HG02798 (cell line): ENCODE measurements at regions not wholly inside any gene's neighbourhood (a gene's known extent, or its start where the extent isn't known, plus 50 kb on each side); places are given as distances from the start of the nearest gene placed in this dataset.
A peak's percentile ranks its signal among the peaks of the same experiment; 100 is the strongest.
"Not testable (repeated sequence)": the region's sequence is repeated elsewhere in the genome, so short reads cannot be mapped to it uniquely, and the experiment has no call there.

ENCODE experiments used
- ATAC-seq: cut with Tn5 transposase; IDR thresholded peaks from one replicate; pipeline ENCODE4 v1.9.1; 2021; ENCODE audit warnings: mild to moderate bottlenecking; ENCODE audit not compliant: unreplicated experiment, poor library complexity

DNA sequence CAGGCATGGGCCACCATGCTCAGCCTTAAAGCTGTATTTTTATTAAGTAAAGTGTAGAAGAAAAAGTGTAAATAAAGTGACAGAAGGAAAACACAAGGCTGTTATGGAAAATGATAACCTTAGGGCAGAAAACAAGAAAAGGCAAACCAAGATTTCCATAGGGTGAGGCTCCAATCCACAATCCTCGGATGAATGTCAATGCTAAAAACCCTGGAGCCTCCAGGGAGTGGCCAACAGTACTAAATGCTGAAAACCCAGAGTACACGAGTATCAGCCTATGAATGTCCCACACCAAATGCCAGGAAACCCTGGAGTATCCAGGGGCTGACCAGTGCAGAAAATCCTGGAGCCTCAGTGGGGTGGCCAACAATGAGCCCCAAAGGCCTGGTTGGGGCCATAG, 292.6 kb downstream of the RPIA start:
- not testable (repeated sequence) for ATAC-seq

DNA sequence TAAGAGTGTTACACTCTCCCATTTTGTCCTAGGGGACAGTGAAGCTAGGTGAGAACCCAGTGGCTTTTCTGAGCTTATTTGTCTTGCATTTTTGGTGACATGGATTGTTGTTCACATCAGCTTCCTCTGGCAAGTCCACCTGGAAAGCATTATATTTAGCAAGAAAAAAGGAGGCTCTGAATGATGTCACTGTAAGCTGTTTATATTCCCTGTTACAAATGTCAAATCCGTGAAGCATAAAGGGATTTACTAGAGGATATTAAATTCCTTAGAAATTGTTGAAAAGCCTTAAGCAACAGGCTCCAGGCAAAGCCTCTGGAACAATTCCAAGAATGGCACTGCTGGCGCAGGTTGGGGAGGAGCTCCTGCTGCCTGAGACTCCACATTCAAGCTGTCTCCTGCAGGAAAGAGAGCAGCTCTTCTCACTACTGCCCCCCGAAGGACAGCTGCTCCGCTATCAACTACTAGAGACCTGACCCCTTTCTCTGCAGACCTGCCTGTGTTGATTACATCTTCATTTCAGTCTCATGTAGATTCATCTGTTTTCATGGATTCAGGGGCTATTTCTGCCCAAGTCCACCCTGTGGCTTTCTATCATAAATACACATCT, 295.4 kb downstream of the RPIA start:
- not testable (repeated sequence) for ATAC-seq

DNA sequence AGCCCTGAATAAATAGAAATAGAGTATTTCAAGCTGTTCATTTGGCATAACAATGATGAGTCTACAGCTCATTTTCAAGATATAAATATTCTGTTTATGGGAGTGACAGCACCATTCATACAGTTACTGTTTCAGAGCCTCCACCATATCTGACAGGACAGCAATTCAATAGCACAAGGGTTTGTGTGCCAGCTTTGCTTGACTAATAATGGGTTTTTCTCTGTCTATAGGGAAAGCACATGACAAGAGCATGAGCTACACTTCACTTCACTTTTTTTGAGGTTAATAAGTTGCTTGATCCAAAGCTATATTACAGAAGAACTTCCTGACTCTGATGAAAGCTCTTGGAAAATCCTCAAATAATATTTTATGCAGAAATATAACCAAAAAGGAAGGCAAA, 297.1 kb downstream of the RPIA start:
- not testable (repeated sequence) for ATAC-seq

DNA sequence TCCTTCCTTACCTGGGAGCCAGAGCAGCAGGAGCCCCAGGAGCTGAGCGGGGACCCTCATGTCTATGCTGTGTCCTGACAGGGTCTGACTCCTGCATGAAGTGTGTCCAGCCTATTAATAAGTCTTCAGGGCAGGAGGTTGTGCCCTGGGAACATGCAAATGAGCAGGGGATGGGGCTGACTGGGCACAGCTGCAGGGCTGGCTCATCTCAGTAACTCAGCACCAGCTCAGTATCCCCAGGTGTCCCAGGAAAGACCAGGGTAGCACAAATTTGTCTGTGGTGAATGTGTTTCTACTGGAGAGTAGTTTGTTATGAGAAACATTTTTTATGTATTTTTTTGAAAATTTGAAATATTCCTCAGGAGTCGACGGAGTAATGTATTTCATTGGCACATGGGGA, 301.3 kb downstream of the RPIA start:
- not testable (repeated sequence) for ATAC-seq

DNA sequence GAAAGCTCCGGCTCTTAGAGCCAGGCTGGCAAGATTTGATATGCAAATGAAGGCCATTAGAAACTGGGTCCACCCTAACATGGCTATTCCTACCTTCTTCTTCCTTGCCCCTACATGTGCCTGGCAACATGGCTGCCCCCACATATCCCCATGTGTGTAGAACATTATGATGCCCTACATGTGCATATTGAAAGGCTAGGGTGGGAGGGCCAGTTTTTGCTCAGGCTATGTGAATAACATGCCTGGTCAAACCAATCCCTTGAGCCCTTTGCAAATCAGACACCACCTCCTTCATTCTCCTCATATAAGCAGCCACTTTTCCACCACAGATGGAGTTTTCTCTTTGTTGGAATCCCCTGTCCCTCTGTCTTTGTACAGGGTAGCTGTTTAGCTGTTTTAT, 303.4 kb downstream of the RPIA start:
- ATAC-seq: not testable (repeated sequence)

DNA sequence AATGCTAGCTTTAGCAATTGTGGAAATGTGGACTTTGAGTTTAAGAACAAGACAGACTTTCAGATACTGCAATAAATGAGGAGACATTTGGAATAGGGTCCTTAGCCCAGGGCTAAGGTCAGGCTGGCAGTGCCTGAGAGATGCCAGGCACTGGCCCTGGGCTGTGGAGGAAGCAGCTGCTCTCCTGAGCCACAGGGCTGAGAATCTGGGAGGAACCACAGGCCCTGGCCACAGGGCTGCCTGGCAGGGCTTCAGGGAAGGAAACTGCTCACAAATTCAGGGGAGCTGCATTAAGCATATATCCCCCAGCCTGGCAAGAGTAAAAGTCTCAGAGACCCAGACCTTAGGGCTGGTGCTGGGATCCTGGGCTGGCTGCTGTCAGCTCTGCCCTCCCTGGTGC, 305.1 kb downstream of the RPIA start:
- not testable (repeated sequence) for ATAC-seq

DNA sequence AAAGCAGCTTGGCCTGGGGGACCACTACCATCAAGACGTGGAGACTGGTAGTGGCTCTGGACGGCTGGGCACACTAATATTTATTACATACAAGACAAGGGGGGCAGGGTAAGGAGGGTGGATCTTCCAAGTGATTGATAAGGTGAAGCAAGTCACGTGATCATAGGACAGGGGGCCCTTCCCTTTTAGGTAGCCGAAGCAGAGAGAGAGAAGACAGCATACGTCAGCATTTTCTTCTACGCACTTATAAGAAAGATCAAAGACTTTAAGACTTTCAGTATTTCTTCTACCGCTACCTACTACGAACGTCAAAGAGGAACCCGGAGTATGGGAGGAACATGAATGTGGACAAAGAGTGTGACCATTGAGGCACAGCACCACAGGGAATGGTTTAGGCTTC, 307.9 kb downstream of the RPIA start:
- no peak for ATAC-seq

DNA sequence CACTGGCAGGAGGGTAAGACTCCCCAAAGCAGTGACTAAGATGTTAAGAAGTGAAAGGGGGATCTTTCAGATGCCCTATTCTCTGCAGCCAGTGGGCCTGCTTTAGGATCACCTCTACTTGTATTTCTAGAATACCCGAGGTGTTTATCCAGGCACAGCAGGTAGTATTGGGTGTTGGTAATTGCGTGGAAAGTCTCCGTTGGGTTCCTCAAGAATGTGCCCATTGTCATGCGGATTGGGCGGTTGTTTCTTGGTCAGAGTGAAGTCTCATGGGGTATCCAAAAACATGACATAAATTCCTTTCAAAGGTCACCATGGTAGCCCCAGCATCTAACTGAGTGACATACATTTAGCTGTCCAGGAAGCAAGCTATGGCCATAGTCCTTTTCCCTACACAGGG, 308.8 kb downstream of the RPIA start:
- no peak for ATAC-seq

DNA sequence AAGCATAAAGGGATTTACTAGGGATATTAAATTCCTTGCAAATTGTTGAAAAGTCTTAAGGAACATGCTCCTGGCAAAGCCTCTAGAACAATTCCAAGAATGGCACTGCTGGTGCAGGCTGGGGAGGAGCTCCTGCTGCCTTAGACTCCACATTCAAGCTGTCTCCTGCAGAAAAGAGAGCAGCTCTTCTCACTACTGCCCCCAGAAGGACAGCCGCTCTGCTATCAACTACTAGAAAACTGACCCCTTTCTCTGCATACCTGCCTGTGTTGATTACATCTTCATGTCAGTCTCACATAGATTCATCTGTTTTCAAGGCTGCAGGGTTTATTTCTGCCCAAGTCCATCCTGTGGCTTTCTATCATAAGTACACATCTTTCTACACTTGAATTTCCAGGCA, 312.8 kb downstream of the RPIA start:
- ATAC-seq: not testable (repeated sequence)

DNA sequence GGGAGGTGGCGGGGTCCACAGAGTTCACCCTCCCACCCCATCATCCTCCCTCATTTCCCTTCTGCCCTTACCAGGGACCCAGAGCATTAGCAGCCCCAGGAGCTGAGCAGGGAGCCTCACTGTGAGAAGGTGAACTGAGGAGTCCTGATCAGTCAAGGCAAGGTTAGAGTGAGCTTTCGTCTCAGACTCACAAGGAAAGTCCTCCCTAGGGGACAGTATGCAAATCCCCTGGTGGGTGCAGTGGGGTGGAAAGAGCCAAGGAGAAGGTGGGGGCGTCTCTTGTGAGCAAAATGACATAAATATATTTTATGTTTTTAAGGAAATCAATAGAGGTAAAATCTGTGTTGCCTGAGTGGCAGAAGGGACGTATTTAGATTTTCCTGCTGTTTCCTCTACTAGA, 329.1 kb downstream of the RPIA start:
- ATAC-seq: not testable (repeated sequence)

DNA sequence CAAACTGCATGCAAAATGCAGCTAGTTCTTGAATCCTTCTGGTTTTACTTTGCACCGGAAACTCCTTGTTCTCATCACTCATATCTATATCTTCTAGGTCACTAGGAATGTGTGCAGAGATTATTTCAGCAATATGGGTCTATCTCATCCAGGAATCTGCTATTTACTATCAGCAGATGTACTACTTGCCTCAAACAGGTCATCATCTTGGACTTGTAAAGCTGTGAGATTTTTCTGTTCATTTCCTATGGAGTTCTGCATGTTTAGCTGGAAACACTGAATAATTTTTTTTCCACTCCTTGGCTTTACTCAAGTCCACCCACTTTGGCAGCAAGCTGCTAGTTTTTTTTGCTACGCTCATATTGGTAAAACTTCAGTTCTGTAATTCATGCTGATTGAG, 334.8 kb downstream of the RPIA start:
- not testable (repeated sequence) for ATAC-seq

DNA sequence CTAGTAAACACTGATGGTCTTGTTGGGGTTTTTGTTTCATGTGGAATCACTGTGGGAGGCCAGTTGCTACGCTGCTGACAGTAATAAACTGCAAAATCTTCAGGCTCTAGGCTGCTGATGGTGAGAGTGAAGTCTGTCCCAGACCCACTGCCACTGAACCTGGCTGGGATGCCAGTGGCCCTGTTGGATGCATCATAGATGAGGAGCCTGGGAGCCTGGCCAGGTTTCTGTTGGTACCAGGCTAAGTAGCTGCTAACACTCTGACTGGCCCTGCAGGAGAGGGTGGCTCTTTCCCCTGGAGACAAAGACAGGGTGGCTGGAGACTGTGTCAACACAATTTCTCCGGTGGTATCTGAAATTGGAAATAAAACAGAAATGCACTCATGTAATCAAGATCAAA, 335.6 kb downstream of the RPIA start:
- ATAC-seq: not testable (repeated sequence)

DNA sequence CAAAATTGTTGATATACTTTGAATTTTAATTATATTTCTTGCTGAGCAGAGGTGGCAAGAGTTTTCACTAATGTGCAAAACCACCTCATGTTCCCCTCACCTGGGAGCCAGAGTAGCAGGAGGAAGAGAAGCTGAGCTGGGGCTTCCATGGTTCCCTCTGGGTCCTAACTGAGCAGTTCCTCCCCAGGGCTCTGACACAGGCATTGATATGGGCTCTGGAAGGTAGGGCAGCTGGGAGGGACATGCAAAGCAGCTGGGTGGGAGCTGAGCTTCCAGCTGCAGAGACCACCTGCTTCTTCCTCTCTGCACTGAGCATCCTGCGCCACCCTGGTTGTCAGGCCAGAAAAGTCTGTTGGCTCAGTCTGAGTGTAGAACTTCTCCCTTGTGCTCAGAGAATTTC, 336.1 kb downstream of the RPIA start:
- not testable (repeated sequence) for ATAC-seq

DNA sequence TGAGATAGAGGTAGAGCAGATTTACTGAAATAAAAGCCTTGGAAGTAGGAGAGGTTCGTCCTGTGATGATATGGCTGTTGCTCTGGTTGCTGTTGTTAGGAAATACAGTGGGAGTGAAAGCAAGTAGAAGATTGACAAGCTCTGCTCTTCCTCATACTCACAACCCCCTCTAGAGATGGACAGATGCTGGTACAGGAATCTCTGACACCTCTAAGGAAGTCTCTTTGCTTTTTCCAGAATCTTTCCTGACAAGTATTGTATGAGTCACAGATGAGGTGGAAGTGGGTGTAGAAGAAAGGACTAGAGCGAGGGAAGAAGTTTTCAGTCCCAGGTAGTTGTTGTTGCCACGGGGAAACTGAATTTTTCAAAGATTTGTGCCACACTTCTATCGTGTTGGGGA, 337.8 kb downstream of the RPIA start:
- ATAC-seq: not testable (repeated sequence)

DNA sequence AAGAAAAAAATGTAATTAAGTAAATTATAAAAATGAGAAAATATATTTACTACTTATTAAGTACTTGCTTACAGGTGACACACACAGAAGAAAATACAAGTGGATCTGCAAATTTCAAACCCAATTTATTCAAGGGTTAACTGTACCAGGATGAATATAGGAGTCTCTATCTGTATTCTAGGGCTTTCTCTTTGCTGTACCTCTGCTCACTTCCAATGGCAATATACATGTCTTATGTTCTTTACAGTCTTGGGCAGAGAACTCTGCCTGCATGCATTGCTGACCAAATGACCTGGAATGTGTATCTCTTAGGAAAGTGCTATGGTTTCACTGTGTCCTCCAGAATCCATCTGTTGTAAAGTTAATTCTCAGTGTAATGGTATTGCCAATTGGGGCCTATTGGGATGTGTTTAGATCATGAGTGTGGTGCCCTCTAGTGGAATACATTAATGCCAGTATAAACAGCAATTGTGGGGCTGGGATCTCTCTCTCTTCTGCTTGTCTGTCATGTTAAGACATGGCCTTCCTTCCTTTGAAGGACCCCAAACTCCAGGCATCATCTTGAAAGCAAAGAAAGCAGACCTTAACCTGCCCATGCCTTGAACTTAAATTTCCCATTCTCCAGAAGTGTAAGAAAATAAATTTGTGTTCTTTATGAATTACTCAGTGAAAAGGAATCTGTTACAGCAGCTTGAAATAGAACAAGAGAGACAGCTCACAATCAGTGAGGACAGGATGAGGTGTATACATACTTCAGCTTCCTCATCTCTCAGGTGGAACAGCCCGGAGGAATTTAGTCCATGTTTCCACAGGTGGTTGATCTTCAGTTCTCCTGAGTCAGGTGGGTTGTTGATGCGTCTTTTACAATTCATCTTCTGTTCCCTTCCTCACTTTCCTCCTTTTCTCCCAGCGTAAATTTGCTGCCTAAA, 356.9 kb downstream of the RPIA start:
- peak; percentile 70 for ATAC-seq

DNA sequence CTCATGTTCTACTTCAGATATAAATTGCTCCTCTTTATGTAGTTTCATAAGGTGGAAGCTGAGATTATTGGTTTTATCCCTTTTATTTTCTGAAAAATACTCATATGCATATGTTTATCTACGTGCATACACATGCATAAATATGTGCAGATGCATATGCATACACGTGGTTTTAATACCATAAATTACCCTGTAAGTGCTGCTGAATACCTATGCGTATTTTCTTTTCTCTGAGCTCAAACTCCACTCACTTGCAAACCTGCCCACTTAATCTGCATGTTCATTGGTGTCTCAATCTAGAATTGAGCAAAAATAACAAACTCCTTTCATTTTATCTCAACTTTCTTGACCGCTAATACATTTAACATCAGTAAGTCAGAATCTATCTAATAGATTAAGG, 367.1 kb downstream of the RPIA start:
- ATAC-seq: not testable (repeated sequence)

DNA sequence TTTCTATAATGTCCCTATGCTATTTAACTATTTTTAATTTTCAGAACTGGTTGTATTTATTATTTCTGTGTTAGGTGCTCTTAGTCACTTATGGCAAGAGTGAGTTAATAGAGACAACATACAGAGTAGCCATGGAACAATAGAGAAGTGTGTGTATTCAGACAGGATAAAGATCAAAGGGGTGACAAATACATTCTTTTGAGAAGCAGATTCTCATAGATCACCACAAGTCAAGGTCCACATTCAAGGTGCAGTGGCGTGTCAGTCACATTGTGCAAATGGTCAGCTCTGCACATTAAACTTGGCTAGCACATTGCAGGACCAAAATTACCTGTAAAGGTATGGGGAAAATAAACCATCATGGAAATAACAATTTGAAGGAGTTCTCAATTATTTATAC, 369.7 kb downstream of the RPIA start:
- not testable (repeated sequence) for ATAC-seq

DNA sequence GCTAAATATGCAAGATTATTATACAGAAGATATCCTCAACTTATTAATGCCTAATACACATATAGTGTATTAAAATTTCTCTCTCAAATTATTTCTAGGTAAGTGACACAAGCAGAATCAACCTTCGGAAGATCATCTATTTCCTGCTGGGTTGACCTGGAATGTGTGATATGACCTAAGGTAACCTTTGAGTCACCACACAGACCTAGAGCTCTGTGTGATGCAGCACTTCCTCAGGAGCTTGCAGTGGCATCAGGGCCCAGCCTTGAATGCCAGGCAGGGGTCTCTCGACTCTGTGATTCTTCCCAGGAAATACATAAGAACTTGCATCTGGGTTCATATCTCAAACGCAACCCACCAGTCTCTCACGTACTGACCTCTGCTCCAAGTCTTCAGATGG, 385.3 kb downstream of the RPIA start:
- ATAC-seq: not testable (repeated sequence)

DNA sequence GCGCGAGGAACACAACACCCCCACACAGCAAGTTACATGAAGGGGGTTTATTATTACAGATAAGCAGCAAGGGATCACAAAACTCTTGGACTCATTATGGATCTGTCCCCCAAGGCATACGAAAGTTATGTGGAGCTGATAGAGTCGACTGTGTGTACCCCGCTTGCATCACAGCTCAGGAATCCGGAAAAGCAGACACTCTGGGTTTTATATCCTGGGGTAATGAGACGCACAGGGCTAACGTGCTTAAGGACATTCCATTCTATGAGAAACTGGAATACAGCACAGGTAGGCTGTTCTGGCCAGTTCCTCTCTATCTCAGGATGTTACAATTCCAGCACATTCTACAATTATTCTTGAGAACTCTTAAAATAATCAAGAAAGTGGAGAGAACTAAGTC, 401.4 kb downstream of the RPIA start:
- not testable (repeated sequence) for ATAC-seq

DNA sequence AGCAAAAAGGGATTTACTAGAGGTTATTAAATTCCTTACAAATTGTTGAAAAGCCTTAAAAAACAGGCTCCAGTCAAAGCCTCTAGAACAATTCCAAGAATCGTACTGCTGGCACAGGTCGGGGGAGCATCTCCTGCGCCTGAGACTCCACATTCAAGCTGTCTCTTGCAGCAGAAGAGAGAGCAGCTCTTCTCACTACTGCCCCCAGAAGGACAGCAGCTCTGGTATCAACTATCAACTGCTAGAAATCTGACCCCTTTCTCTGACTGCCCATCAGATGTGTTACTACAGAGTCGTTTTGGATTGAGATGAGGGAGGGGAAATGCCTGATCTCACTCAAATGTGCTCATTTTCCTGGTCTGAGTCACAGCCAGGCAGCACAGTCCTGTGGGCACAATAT, 403.6 kb downstream of the RPIA start:
- not testable (repeated sequence) for ATAC-seq

DNA sequence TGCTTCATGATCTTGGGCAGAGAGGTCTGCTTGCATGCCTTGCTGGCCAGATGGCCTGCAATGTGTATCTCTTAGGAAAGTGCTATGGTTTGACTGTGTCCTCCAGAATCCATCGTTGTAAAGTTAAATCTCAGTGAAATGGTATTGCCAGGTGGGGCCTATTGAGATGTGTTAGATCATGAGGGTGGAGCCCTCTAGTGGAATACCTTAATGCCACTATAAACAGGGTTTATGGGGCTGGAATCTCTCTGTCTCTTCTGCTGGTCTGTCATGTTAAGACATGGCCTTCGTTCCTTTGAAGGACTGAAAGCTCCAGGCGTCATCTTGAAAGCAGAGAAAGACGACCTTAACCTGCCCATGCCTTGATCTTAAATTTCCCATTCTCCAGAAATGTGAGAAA, 411.1 kb downstream of the RPIA start:
- not testable (repeated sequence) for ATAC-seq
